Fibroblast of lung (primary cell): ENCODE measurements at regions not wholly inside any gene's neighbourhood (a gene's known extent, or its start where the extent isn't known, plus 50 kb on each side); places are given as distances from the start of the nearest gene placed in this dataset.

Experiments
- DNase-seq, 2 donors: peaks; one replicate each; pipeline versions ENCODE4 v3.0.0 to v3.0.0-alpha.2; 2010; ENCODE audit warnings: low read depth in 2 of 2
- H2AFZ ChIP-seq: 2 replicates; pipeline ENCODE4 v1.5.1; 2012; ENCODE audit warnings: low read length, control low read depth, inconsistent platforms
- H3K27ac ChIP-seq: 2 replicates; pipeline ENCODE4 v1.5.1; 2011; ENCODE audit warnings: low read length, control low read depth; ENCODE audit not compliant: insufficient read depth
- H3K27me3 ChIP-seq: 2 replicates; pipeline ENCODE4 v1.5.1; 2011; ENCODE audit warnings: mild to moderate bottlenecking, low read length; ENCODE audit not compliant: control insufficient read depth, insufficient read depth
- H3K36me3 ChIP-seq: 2 replicates; pipeline ENCODE4 v1.5.1; 2011; ENCODE audit warnings: low read length; ENCODE audit not compliant: control insufficient read depth, insufficient read depth
- H3K4me1 ChIP-seq: 2 replicates; pipeline ENCODE4 v1.5.1; 2011; ENCODE audit warnings: low read length; ENCODE audit not compliant: control insufficient read depth, insufficient read depth; ENCODE audit errors: extremely low read depth
- H3K4me2 ChIP-seq: 2 replicates; pipeline ENCODE4 v1.5.1; 2011; ENCODE audit warnings: low read length, control low read depth; ENCODE audit not compliant: insufficient read depth; ENCODE audit errors: extremely low read depth
- H3K4me3 ChIP-seq, 4 experiments: fragments of 200-600 bp in 1 of 4; sonication (generic) in 1 of 4; replicated peaks in 1 of 4; 2 replicates each; pipeline ENCODE4 v1.5.1; 2011 to 2016; ENCODE audit warnings: low read length in 4 of 4, low read depth in 3 of 4, mild to moderate bottlenecking in 3 of 4, control low read depth in 2 of 4, inconsistent platforms in 1 of 4, mixed read lengths in 1 of 4; ENCODE audit not compliant: insufficient read depth in 1 of 4; ENCODE audit errors: control extremely low read depth in 1 of 4
- H3K79me2 ChIP-seq: 2 replicates; pipeline ENCODE4 v1.5.1; 2012; ENCODE audit warnings: mild to moderate bottlenecking, low read length, inconsistent platforms; ENCODE audit not compliant: control insufficient read depth, insufficient read depth
- H3K9ac ChIP-seq: 2 replicates; pipeline ENCODE4 v1.5.1; 2011; ENCODE audit warnings: mild to moderate bottlenecking, low read length, control low read depth; ENCODE audit not compliant: insufficient read depth
- H3K9me3 ChIP-seq: 2 replicates; pipeline ENCODE4 v1.5.1; 2012; ENCODE audit warnings: low read depth, low read length; ENCODE audit not compliant: control insufficient read depth, insufficient read depth
- H4K20me1 ChIP-seq: 2 replicates; pipeline ENCODE4 v1.5.1; 2011; ENCODE audit warnings: low read length; ENCODE audit not compliant: control insufficient read depth, insufficient read depth; ENCODE audit errors: extremely low read depth
- EZH2 ChIP-seq: IDR thresholded peaks from 2 replicates; pipeline ENCODE4 v1.5.1; 2012; ENCODE audit warnings: low read length, control low read depth, mild to moderate bottlenecking; ENCODE audit errors: missing control alignments
- TF ChIP-seq, protein P1 (sequence below), 2 donors: IDR thresholded peaks in 1 of 2; conservative IDR thresholded peaks in 1 of 2; 1 replicate in 1 of 2; 2 replicates in 1 of 2; pipeline ENCODE4 v1.5.1; 2011 to 2012; ENCODE audit warnings: low read length in 2 of 2, control low read depth in 1 of 2, inconsistent platforms in 1 of 2, low read depth in 1 of 2, mild to moderate bottlenecking in 1 of 2

- H3K4me2 ChIP-seq = no peak overlapping the region
- DNase-seq = no peak
- no peak for TF ChIP-seq EZH2
- TF ChIP-seq, protein P1, sequence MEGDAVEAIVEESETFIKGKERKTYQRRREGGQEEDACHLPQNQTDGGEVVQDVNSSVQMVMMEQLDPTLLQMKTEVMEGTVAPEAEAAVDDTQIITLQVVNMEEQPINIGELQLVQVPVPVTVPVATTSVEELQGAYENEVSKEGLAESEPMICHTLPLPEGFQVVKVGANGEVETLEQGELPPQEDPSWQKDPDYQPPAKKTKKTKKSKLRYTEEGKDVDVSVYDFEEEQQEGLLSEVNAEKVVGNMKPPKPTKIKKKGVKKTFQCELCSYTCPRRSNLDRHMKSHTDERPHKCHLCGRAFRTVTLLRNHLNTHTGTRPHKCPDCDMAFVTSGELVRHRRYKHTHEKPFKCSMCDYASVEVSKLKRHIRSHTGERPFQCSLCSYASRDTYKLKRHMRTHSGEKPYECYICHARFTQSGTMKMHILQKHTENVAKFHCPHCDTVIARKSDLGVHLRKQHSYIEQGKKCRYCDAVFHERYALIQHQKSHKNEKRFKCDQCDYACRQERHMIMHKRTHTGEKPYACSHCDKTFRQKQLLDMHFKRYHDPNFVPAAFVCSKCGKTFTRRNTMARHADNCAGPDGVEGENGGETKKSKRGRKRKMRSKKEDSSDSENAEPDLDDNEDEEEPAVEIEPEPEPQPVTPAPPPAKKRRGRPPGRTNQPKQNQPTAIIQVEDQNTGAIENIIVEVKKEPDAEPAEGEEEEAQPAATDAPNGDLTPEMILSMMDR (conservative IDR thresholded peaks at IDR 0.05 in 1 of 2, IDR thresholded peaks at IDR 0.05 in 1 of 2; ENCODE audit: low read depth in 1 of 2, low read length in 2 of 2) = no peak
- H3K4me1 ChIP-seq = peaks cover 3% of the 10 kb centered on the region
- H4K20me1 ChIP-seq = no peaks in the 10 kb centered on the region
- no peak overlapping the region for H2AFZ ChIP-seq
- no peaks in the 10 kb centered on the region for H3K36me3 ChIP-seq
- no peaks in the 10 kb centered on the region for H3K79me2 ChIP-seq
- no peak overlapping the region for H3K27ac ChIP-seq
- no peaks in the 10 kb centered on the region for H3K27me3 ChIP-seq
- no peak overlapping the region for H3K9ac ChIP-seq
- no peaks in the 10 kb centered on the region for H3K9me3 ChIP-seq
- no peak overlapping the region for H3K4me3 ChIP-seq
Observed at GRCh38 chr14:89628521-89628920, 211.5 kb upstream of the FOXN3 start.

- no peaks in the 10 kb centered on the region for H3K36me3 ChIP-seq
- no peaks in the 10 kb centered on the region for H3K79me2 ChIP-seq
- no peaks in the 10 kb centered on the region for H3K9me3 ChIP-seq
- no peaks in the 10 kb centered on the region for H4K20me1 ChIP-seq
- no peak overlapping the region for H3K27ac ChIP-seq
- peaks cover 3% of the 10 kb centered on the region for H3K4me1 ChIP-seq
- DNase-seq = no peak
- no peaks in the 10 kb centered on the region for H3K27me3 ChIP-seq
- no peak overlapping the region for H3K4me2 ChIP-seq
- H2AFZ ChIP-seq = no peak overlapping the region
- TF ChIP-seq, protein P1 (conservative IDR thresholded peaks at IDR 0.05 in 1 of 2, IDR thresholded peaks at IDR 0.05 in 1 of 2; ENCODE audit: low read depth in 1 of 2, low read length in 2 of 2) = no peak
- no peak for TF ChIP-seq EZH2
- H3K4me3 ChIP-seq = no peak overlapping the region
- no peak overlapping the region for H3K9ac ChIP-seq
Observed at GRCh38 chr14:89626233-89626806, 209.3 kb upstream of the FOXN3 start.

GRCh38 chr14:89625731-89626232 lies 208.7 kb upstream of the FOXN3 start:
- Histone ChIP-seq H3K27me3 (no peaks in the 10 kb centered on the region), H3K79me2 (no peaks in the 10 kb centered on the region), H3K36me3 (no peaks in the 10 kb centered on the region), H3K4me1 (peaks cover 3% of the 10 kb centered on the region), H3K4me3 (no peak overlapping the region), H3K4me2 (peak overlapping the region; percentile 57), H3K9me3 (no peaks in the 10 kb centered on the region), H4K20me1 (no peaks in the 10 kb centered on the region), H3K27ac (no peak overlapping the region), H3K9ac (no peak overlapping the region), H2AFZ (peak overlapping the region; percentile 42)
- DNase-seq = no peak
- TF ChIP-seq, protein P1 (conservative IDR thresholded peaks at IDR 0.05 in 1 of 2, IDR thresholded peaks at IDR 0.05 in 1 of 2; ENCODE audit: low read depth in 1 of 2, low read length in 2 of 2) = no peak
- TF ChIP-seq EZH2 = no peak
